ENCODE measurements at regions not wholly inside any gene's neighbourhood (a gene's known extent, or its start where the extent isn't known, plus 50 kb on each side); places are given as distances from the start of the nearest gene placed in this dataset.

DNA sequence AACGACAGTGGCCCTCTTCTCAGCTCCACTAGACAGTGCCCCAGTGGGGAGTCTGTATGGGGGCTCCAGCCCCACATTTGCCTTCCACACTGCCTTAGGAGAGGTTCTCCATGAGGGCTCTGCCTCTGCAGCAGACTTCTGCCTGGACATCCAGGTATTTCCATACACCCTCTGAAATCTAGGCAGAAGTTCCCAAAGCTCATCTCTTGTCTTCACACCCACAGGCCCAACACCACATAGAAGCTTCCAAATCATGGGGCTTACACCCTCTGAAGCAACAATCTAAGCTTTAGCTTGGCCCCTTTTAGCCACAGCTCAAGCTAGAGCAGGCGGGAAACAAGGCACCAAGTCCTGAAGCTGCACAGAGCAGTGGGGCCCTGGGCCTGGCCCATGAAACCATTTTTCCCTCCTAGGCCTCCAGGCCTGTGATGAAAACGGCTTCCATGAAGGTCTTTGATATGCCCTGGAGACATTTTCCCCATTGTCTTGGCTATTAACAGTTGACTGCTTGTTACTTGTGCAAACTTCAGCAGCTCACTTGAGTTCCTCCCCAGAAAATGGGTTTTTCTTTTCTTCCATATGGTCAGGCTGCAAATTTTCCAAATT is 89.2 kb downstream of the KBTBD2 start:
- no peak for TF ChIP-seq EZH2 (IDR thresholded peaks at IDR 0.05)
- no peak for TF ChIP-seq POLR2AphosphoS5 (IDR thresholded peaks at IDR 0.05; ENCODE audit: low read depth, low read length)
- TF ChIP-seq, protein P1, sequence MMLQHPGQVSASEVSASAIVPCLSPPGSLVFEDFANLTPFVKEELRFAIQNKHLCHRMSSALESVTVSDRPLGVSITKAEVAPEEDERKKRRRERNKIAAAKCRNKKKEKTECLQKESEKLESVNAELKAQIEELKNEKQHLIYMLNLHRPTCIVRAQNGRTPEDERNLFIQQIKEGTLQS (IDR thresholded peaks at IDR 0.05) = no peak
- no peak for TF ChIP-seq CTCF (IDR thresholded peaks at IDR 0.05 in 2 of 3, conservative IDR thresholded peaks at IDR 0.05 in 1 of 3; ENCODE audit: borderline replicate concordance in 1 of 3, insufficient read depth in 1 of 3, low read depth in 2 of 3, low read length in 2 of 3)
- no peak for TF ChIP-seq CEBPB (IDR thresholded peaks at IDR 0.05; ENCODE audit: low read depth)
- no peak for TF ChIP-seq EGR1 (IDR thresholded peaks at IDR 0.05; ENCODE audit: low read depth)
- TF ChIP-seq ZBTB33 (IDR thresholded peaks at IDR 0.05; ENCODE audit: extremely low read depth, insufficient replicate concordance, low read length) = no peak
- TF ChIP-seq ZFX (IDR thresholded peaks at IDR 0.05) = no peak
